ENCODE measurements at regions not wholly inside any gene's neighbourhood (a gene's known extent, or its start where the extent isn't known, plus 50 kb on each side); places are given as distances from the start of the nearest gene placed in this dataset.

DNA sequence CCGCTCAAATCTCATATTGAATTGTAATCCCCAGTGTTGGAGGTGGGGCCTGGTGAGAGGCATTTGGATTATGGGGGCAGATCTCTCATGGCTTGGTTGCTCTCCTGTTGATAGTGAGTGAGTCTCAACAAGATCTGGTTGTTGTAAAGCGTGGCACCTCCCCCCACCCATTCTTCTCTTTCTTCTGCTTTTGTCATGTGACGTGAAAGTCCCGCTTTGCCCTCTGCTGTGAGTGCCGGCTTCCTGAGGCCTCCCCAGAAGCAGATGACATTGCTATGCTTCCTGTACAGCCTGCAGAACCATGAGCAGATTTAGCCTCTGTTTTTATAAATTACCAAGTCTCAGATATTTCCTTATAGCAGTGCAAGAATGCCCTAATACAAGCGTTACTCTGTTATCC lies 673.8 kb downstream of the ADCYAP1 start:
- 69 to 82% methylated on average over 6 of the region's 6 CpGs for WGBS, 2 donors
- Histone ChIP-seq H3K27ac (no peak overlapping the region), H3K36me3 (no peaks in the 10 kb centered on the region), H3K4me3 (no peak overlapping the region), H3K27me3 (no peaks in the 10 kb centered on the region), H3K4me1 (no peaks in the 10 kb centered on the region), H3K9me3 (no peaks in the 10 kb centered on the region)
- no peak for DNase-seq
- intact Hi-C loops (cut with DNase I): no loop called here
- TF ChIP-seq, protein P1, sequence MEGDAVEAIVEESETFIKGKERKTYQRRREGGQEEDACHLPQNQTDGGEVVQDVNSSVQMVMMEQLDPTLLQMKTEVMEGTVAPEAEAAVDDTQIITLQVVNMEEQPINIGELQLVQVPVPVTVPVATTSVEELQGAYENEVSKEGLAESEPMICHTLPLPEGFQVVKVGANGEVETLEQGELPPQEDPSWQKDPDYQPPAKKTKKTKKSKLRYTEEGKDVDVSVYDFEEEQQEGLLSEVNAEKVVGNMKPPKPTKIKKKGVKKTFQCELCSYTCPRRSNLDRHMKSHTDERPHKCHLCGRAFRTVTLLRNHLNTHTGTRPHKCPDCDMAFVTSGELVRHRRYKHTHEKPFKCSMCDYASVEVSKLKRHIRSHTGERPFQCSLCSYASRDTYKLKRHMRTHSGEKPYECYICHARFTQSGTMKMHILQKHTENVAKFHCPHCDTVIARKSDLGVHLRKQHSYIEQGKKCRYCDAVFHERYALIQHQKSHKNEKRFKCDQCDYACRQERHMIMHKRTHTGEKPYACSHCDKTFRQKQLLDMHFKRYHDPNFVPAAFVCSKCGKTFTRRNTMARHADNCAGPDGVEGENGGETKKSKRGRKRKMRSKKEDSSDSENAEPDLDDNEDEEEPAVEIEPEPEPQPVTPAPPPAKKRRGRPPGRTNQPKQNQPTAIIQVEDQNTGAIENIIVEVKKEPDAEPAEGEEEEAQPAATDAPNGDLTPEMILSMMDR (IDR thresholded peaks at IDR 0.05): no peak
- TF ChIP-seq POLR2AphosphoS5 (IDR thresholded peaks at IDR 0.05): no peak
- no peak for TF ChIP-seq POLR2A (IDR thresholded peaks at IDR 0.05)
- no peak for TF ChIP-seq EP300 (IDR thresholded peaks at IDR 0.05)

DNA sequence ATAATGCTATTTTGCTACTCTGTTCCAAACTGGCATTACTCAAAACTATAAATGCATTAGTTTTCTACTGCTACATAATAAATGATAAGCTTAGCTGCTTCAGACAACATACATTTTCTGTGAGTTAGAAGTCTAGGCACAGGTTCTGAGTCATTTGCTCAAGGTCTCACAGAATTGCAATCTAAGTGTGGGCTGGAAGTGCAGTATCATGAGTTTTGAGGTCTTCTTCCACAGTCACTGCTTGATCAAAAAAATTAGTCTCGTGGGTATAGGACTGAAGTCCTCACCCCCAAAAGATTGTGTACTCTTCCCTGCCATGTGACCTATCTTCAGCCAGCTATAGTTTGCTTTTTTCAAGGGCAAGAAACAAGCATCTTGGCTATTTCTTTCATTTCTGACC lies 676.9 kb downstream of the ADCYAP1 start:
- Histone ChIP-seq H3K36me3 (no peaks in the 10 kb centered on the region), H3K9me3 (no peaks in the 10 kb centered on the region), H3K4me3 (no peak overlapping the region), H3K4me1 (peaks cover 0 to 5% (median 0%) of the 10 kb centered on the region in 4 donors), H3K27me3 (no peaks in the 10 kb centered on the region), H3K27ac (no peak overlapping the region)
- WGBS, 2 donors: 20 to 64% methylated on average over 1 of the region's 1 CpG
- no peak for DNase-seq
- intact Hi-C loops (cut with DNase I): no loop called here
- TF ChIP-seq, protein P1 (IDR thresholded peaks at IDR 0.05): no peak
- TF ChIP-seq POLR2A (IDR thresholded peaks at IDR 0.05) (no peak), POLR2AphosphoS5 (IDR thresholded peaks at IDR 0.05) (no peak), EP300 (IDR thresholded peaks at IDR 0.05) (no peak)

DNA sequence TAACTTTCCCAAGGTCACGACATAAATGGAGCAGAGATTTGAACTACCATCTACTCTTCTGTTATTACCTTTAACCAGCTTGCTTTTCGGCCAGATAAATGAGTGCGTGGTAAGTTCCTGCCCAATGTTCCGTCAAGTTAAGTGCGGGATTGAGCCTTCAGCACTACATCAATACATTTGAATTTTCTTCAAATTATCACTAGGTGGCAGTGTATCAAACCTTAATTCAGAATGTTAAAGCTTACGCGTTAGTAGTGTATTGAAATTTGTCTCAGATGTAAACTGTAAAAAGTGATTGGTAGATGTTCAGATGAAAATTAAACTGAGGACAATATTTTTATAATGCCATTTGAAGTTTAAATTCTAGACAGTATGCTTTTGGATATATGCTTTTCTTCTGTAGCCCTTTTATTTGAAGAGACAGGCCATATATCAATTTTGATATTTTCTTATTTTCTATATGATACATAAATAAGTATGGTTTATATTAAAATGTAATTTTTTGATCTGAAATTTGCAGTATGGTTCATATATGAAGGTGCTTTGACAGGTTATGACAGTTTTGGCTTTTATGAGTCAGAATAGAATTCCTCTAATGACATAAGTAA lies 681.3 kb downstream of the ADCYAP1 start:
- H3K36me3 ChIP-seq: no peaks in the 10 kb centered on the region
- 4 to 5% methylated on average over 7 of the region's 7 CpGs for WGBS, 2 donors
- H3K27me3 ChIP-seq: no peaks in the 10 kb centered on the region
- intact Hi-C loops (cut with DNase I): loop anchor here (5.0 kb wide), 1 partner anchor 961 kb away; no protein-coding TSS in a partner anchor
- no peak for DNase-seq
- TF ChIP-seq POLR2AphosphoS5 (IDR thresholded peaks at IDR 0.05): no peak
- TF ChIP-seq, protein P1 (IDR thresholded peaks at IDR 0.05): peak in 2 of 4 experiments; percentile 20 to 30
- H3K9me3 ChIP-seq: no peaks in the 10 kb centered on the region
- peaks cover 0 to 5% (median 0%) of the 10 kb centered on the region in 4 donors for H3K4me1 ChIP-seq
- H3K4me3 ChIP-seq: no peak overlapping the region
- H3K27ac ChIP-seq: no peak overlapping the region

DNA sequence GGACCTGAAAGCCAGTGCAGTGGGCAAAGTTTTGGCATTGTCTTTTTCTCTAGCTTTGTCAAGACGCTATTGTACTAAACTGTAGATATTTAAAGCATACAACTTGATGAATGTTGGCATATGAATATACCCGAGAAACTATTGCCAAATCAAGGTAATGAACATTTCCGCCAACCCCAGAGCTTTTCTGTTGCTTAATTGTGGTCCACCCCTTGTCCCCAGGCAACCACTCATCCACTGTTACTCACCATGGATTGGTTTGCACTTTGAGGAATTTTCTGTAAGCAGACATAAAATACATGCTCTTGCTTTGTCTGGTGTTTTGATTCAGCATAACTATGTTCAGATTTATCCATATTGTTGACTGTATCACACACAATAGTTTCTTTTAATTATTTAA lies 688.4 kb downstream of the ADCYAP1 start:
- 49 to 84% methylated on average over 3 of the region's 3 CpGs for WGBS, 2 donors
- Histone ChIP-seq H3K9me3 (no peaks in the 10 kb centered on the region), H3K4me3 (no peak overlapping the region), H3K27me3 (no peaks in the 10 kb centered on the region), H3K27ac (no peak overlapping the region), H3K4me1 (no peaks in the 10 kb centered on the region), H3K36me3 (no peaks in the 10 kb centered on the region)
- intact Hi-C loops (cut with DNase I): no loop called here
- no peak for DNase-seq
- TF ChIP-seq POLR2AphosphoS5 (IDR thresholded peaks at IDR 0.05) (no peak), POLR2A (IDR thresholded peaks at IDR 0.05) (no peak), EP300 (IDR thresholded peaks at IDR 0.05) (no peak)
- TF ChIP-seq, protein P1 (IDR thresholded peaks at IDR 0.05): no peak

GRCh38 chr18:1595195-1595594 lies 690.5 kb downstream of the ADCYAP1 start:
- DNase-seq: no peak
- no peak overlapping the region for H3K27ac ChIP-seq
- no peaks in the 10 kb centered on the region for H3K4me1 ChIP-seq
- H3K27me3 ChIP-seq: no peaks in the 10 kb centered on the region
- TF ChIP-seq, protein P1 (IDR thresholded peaks at IDR 0.05): no peak
- TF ChIP-seq EP300 (IDR thresholded peaks at IDR 0.05) (no peak), POLR2AphosphoS5 (IDR thresholded peaks at IDR 0.05) (no peak), POLR2A (IDR thresholded peaks at IDR 0.05) (no peak)
- WGBS, 2 donors: 36 to 45% methylated on average over 1 of the region's 1 CpG
- no peaks in the 10 kb centered on the region for H3K9me3 ChIP-seq
- H3K36me3 ChIP-seq: no peaks in the 10 kb centered on the region
- no peak overlapping the region for H3K4me3 ChIP-seq
- intact Hi-C loops (cut with DNase I): no loop called here

All from sigmoid colon (tissue), 6 donors.